ENCODE measurements at regions not wholly inside any gene's neighbourhood (a gene's known extent, or its start where the extent isn't known, plus 50 kb on each side); places are given as distances from the start of the nearest gene placed in this dataset.

- peak; percentile 16 for DNase-seq (ENCODE audit: low read depth)
Measured at GRCh38 chr9:81268048-81268447, 421.3 kb downstream of the TLE1 start.

- DNase-seq (ENCODE audit: low read depth) = no peak
Measured at GRCh38 chr9:81266674-81267073, 422.7 kb downstream of the TLE1 start.

DNA sequence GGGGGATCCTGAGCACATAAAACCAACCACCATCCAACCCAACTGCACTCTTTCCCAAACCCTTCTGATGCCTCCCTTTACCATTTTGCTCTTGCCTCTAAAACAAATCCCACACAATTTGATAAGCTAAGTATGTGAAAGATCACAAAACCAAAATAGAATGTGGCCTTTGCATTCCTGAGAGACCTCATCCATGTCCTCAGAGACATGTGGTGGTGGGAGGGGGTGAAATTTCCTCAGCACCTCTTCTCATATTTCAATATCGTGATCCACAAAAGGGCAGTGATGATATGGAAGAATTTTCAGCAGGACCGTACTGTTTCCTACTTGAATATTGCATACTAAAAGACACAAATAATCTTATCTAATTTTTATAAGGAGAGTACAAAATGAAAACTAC lies 423.3 kb downstream of the TLE1 start:
- DNase-seq (ENCODE audit: low read depth) = peak; percentile 80

DNA sequence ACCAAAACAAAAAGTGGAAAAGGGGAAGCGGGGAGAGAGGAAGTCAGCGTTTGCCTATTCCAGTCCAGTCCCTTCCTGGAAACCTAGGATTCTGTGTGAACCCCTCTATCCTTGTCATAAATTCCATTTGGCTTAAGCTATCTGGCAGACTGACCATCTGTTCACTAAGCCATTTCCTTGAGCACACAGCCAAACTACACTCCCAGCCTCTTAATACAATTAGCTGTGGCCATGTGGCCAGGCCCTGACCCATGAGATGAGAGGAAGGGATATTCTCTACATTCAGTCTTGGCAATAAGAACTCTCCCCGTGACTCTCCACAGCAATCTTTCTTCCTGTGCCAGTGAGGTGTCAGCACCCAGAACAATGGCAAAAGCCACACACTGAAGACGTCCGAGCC lies 424.8 kb downstream of the TLE1 start:
- DNase-seq (ENCODE audit: low read depth) = peak; percentile 79

- DNase-seq (ENCODE audit: low read depth) = no peak
Measured at GRCh38 chr9:81259896-81260295, 429.5 kb downstream of the TLE1 start.

GRCh38 chr9:81256368-81256767 lies 433.0 kb downstream of the TLE1 start:
- DNase-seq (ENCODE audit: low read depth) = peak; percentile 16

- no peak for DNase-seq (ENCODE audit: low read depth)
Measured at GRCh38 chr9:81250606-81251005, 438.7 kb downstream of the TLE1 start.

- DNase-seq (ENCODE audit: low read depth) = no peak
Measured at GRCh38 chr9:81250041-81250440, 439.3 kb downstream of the TLE1 start.

- DNase-seq (ENCODE audit: low read depth) = no peak
Measured at GRCh38 chr9:81245254-81245956, 443.9 kb downstream of the TLE1 start.

- peak; percentile 13 for DNase-seq (ENCODE audit: low read depth)
Measured at GRCh38 chr9:81244631-81245030, 444.7 kb downstream of the TLE1 start.

GRCh38 chr9:81242866-81243265 lies 446.5 kb downstream of the TLE1 start:
- DNase-seq (ENCODE audit: low read depth) = no peak

GRCh38 chr9:81239388-81239787 lies 450.0 kb downstream of the TLE1 start:
- no peak for DNase-seq (ENCODE audit: low read depth)

DNA sequence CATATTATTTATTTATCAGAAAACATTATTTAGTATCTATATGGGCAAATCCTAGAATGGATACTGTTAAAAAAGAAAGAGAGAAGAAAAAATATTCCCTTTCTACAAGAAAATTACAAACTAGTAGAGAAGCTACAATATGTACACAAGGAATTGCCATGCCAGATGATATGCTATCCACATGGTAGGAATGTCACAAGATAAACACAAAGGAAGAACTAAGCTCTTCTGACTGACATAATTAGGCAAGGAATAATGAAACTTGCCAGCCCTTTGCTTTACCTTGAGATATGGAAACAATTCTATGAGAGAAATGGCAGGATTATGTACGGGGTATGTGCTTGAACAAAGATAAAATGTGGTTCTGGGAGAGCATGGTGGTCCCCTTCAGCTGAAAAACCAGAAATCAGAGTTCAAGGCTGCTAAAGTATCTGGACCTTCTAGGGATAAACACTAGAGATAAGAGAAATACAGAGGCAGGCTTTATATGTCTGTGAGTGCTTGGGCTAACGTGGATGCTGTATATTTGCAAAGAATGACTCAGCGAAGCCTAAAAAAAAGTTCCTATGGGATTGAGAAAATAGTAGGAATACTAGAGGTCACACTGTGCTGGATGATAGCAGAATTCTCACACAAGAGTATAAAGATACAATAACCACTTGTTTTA lies 451.6 kb downstream of the TLE1 start:
- DNase-seq (ENCODE audit: low read depth) = no peak

DNA sequence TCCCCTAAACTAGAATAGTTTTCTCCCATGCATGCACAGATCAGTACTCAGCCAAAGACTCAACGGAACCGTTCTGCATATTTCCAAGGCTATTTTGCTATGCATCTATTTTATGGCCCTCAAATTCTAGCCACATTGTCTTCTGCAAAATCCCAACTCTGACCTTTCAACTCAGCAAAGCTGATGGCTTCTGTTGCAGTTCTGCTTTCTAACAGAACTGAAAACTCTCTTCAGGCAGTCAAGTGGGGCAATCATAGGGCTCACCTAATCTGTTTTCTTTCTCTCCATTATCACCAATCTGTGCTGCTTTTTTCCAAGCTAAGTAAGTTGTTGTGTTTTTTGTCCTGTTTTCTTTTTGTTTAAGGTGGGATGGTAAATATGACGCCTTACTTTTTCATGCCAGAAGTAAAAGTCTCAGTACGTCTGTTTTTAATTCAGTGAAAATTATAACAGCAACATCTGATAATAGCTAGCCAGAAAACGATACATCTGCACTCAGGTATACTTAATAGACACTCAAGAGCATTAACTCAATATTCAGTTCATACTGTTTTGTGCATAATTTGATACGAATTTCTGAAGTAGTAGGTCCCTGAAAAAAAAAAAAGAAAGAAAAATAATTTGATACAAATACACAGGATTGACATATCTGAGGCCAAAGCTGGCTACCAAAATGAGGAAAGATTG lies 454.3 kb downstream of the TLE1 start:
- no peak for DNase-seq (ENCODE audit: low read depth)

DNA sequence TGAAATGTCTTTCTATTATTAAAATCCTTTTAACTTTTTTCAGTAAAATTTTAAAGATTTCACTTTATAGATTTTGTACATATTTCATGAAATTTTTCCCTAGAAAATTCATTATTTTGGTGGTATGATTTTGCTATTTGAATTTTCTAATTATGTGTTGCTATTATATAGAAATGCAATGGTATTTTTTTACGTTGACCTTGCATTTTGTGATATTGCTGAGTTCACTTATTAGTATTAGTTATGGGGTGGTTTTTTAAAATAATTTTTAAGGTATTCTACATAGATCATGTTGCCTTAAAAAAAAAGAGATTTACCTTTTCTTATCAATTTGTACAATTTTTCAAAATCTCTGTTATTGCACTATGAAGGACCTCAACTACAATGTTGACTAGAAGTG lies 458.3 kb downstream of the TLE1 start:
- no peak for DNase-seq (ENCODE audit: low read depth)

GRCh38 chr9:81227507-81228245 lies 461.7 kb downstream of the TLE1 start:
- no peak for DNase-seq (ENCODE audit: low read depth)

- DNase-seq (ENCODE audit: low read depth) = no peak
Measured at GRCh38 chr9:81225596-81225995, 463.8 kb downstream of the TLE1 start.

DNA sequence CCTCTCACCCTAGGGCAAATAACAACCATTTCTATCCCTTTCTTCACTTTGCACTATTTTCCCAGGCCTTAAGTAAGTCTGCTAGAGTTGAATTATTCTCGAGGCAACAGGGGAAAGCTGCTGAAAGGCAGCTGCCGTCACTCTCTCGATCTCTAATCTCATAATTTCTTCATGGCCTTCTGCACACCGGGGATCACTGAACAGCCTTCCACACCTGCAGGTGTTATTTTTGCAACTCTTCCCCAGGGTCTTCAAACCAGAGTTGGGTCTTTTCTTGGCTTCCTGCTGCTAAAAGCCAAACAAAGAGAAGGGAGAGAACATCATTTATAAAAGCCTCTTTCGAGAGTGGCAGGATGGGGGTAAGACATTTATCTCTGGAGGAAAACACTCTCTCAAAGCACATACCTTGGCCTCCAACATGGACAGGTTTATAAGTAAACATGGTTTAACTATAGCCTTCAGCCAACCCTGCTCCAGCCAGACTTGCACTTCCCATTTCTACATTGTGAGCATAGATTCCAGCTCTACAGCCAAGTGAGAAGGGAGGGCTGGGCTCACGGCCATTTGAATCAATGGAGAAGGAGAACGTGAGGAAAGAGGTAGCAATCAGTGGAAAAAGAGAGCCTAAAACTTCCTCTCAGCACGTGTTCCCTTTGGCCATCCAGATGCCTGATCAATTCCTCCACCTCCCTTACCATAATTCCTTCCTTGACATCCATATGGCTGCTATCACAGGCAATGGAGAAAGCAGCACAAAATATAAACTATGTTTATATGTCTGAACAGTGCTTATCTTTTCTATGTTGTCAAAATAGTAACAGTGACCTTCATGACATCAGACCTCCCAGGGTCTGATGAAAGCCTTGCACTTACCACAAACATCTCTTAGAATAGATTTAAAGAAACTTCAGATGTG lies 464.9 kb downstream of the TLE1 start:
- no peak for DNase-seq (ENCODE audit: low read depth)

- DNase-seq (ENCODE audit: low read depth) = no peak
Measured at GRCh38 chr9:81214975-81215374, 474.4 kb downstream of the TLE1 start.

DNA sequence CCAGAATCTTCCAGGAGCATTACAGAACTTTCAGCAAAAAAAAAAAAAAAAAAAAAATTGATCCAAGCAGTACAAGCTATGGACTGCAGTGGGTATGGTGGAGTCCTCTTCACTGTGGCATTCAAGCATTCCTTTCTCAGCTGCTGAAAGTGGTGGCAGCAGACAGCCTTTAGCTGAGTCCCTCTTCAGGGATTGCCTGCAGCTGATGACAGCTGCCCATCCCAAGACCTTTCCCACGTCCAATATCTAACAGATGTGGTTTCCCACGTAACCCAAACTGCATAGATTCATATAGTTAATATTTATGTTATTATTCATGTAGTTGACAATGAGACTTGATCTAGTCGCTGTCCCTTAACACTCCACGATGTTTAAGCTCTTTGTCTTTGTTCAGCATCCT lies 475.9 kb downstream of the TLE1 start:
- peak; percentile 70 for DNase-seq (ENCODE audit: low read depth)

GRCh38 chr9:81211741-81212140 lies 477.6 kb downstream of the TLE1 start:
- no peak for DNase-seq (ENCODE audit: low read depth)

Measured in myocyte (in vitro differentiated cells).